ENCODE measurements at regions not wholly inside any gene's neighbourhood (a gene's known extent, or its start where the extent isn't known, plus 50 kb on each side); places are given as distances from the start of the nearest gene placed in this dataset.
"Not testable (repeated sequence)": the region's sequence is repeated elsewhere in the genome, so short reads cannot be mapped to it uniquely, and the experiment has no call there.

DNA sequence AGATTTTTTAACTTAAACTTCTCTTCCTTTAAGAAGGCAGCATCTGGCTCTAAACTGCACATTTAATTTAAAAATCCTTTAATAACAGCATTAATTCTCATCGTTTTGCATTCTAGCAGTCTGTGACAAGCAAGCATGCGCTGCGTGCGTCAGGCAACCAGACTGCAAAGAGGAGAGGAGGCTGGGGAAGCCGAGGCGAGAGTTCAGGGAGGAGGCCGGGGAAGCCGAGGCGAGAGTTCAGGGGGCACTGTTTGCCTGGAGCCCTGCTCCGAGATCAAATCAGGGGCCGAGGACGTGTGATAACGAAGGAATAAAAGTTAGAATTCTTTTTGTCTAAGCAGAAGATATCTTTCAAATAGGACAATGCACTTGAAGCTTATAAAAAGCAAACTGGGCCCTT lies 435.7 kb downstream of the EFNB2 start:
- DNase-seq (ENCODE audit: low spot score in 2 of 2) (no peak), ATAC-seq (no peak)
- Mint-ChIP-seq H3K9me3 (peaks cover 0 to 9% of the 10 kb centered on the region in 2 donors), H3K36me3 (no peaks in the 10 kb centered on the region), H3K27ac (no peak overlapping the region)

DNA sequence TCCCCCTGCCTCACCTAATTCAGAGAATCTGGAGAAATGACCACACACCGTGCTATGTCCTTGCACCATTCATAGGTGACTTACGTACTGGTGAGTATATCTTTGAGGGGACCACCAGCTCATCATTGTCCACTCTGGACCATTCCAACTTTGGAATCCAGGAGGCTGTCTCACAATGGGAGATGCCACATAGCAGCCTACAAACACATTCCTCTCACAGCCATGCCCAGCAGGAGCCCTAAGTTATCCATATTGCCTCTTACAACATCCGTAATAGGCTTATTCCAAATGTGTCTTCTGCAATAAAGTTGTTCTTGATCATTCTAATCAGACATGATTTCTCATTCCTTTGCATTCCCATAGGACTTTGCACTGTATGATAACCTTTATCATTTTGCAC lies 436.7 kb downstream of the EFNB2 start:
- Mint-ChIP-seq H3K27ac (no peak overlapping the region), H3K9me3 (peaks cover 0 to 5% of the 10 kb centered on the region in 2 donors), H3K36me3 (no peaks in the 10 kb centered on the region)
- ATAC-seq: no peak
- DNase-seq (ENCODE audit: low spot score in 2 of 2): no peak

DNA sequence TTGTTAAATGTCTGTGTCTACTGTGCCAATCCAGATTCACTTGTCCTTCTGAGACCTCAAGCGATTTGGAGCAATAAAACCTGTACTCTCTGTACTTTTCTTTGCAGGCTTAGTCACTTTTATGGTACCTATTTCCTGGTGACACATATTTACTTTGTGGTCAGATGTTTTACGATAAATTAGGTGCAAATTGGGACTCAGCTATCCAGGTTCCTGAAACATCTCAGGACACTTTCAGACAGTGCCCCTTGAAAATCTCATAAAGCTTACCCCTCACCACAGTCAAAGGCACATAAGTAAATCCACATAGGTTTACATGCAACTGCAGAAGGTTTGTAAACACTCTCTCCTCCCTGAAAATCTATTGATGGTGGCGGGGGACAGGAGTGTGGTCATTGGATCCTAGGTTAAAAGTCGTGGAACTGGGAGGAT lies 438.8 kb downstream of the EFNB2 start:
- DNase-seq (ENCODE audit: low spot score in 2 of 2) (no peak), ATAC-seq (no peak)
- Mint-ChIP-seq H3K9me3 (peaks cover 0 to 4% of the 10 kb centered on the region in 2 donors), H3K27ac (no peak overlapping the region), H3K36me3 (no peaks in the 10 kb centered on the region)

DNA sequence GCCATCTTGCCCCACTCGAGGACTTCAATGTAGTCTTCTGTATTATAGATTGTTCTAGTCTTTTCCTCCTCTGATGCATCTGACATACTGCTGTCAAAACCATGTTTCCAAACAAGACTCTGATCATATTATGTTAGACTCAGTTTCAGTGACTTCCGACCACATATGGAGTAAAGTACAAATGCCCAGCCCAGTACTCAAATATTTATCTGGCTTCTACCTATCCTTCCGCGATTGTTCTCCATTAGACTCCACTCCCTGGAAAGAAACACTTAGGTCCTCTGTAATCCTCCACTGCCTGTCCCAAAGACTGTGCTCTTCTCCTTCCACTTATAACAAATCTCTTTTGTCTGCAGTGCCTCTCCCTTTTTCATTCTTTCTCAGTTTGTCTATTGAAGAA lies 439.5 kb downstream of the EFNB2 start:
- no peaks in the 10 kb centered on the region for H3K36me3 Mint-ChIP-seq

DNA sequence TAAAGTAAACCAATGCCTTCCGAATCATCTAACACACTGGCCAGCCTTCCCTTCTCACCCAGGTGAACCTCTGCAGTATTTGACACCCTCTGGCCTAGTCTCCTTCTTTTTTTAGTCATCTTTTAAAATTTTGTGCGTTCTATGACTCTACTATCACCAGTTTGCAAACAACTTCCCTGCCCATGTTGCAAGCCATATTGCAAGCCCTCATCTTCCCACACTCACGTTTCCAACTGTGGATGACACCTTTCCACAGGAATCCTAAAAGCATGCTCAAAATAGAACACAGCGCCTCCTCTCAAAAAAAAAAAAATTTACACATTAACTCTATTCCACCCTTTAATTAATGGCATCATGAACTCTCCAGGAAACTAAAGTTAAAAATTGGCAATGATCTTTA lies 440.1 kb downstream of the EFNB2 start:
- Mint-ChIP-seq H3K27ac (no peak overlapping the region), H3K36me3 (no peaks in the 10 kb centered on the region), H3K9me3 (peaks cover 0 to 4% of the 10 kb centered on the region in 2 donors)
- ATAC-seq: no peak
- DNase-seq (ENCODE audit: low spot score in 2 of 2): no peak

More for the DNA sequence above, 439.5 kb downstream of the EFNB2 start:
- no peak for DNase-seq (ENCODE audit: low spot score in 2 of 2)
- Mint-ChIP-seq H3K9me3 (peaks cover 0 to 4% of the 10 kb centered on the region in 2 donors), H3K27ac (no peak overlapping the region)
- ATAC-seq: no peak

DNA sequence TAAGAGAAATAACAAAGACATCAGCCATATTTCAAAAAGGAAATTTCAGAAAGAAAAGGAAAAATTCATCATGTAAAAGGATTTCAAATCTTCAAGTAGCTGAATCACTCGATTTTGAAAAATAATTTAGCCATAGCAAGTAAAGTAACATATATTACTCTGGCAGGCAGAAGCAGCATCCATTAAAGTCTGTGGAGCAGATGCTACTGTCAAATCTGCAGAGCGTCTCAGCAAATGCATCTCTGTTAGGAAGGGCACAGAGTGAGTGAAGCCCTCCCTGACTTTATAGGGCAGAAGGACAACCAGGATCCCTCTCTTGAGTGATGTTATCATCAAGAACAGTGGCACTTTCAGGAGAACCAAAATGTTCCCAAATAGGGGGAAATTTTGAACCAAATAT lies 445.5 kb downstream of the EFNB2 start:
- ATAC-seq (no peak), DNase-seq (ENCODE audit: low spot score in 2 of 2) (no peak)
- H3K9me3 Mint-ChIP-seq: no peaks in the 10 kb centered on the region
- H3K27ac Mint-ChIP-seq: no peak overlapping the region
- H3K36me3 Mint-ChIP-seq: no peaks in the 10 kb centered on the region

DNA sequence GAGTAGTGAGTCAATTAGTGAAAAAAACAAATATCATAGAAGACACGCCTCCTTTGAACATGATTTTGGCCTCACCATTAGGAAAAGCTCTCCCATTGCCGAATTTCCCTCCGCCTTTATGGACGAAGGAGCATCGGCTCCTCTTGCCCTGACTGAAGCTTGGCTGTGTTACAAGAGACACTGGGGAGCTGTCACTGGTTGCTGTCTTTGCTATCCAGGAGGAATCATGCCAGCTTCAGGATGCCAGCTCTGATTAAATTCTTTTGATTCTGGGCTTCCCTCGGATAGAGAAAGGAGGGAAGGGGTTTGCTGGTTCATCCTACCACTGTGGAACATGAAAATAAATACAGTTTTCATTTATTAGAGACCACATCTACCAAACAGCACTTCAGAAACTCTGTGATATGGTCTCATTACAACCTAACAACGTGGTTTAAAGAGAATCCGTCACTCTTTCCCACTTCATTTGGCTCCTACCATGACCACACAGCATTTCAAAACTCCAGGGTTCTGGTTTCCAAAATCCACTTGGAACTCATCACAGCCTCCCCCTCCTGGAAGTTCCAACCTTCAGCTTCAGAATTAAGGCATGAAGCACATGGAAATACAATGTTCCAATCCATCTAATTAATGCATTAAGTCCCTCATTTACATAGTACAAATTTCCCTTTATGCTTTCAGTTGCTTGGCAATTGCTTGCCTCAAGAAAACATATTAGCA lies 446.0 kb downstream of the EFNB2 start:
- Mint-ChIP-seq H3K27ac (no peak overlapping the region), H3K36me3 (no peaks in the 10 kb centered on the region), H3K9me3 (no peaks in the 10 kb centered on the region)
- ATAC-seq (no peak), DNase-seq (ENCODE audit: low spot score in 2 of 2) (no peak)

DNA sequence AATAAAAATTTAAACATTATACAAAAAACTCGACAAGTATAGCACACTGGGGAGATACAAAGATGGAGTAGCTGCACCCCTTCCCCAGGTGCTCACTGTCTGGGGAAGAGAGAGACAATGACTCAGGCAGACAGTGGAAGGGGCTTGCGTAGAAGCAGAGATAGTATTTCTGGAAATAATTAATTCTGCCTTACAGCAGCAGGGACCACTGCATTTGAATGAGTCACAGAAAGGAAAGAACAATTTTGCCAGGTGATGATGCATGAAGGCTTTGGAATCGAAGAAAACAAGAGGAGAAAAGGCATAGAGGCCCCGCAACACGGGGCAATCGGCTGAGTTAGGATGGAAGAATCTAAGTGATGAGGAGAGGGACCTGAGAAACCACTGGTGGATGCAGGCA lies 447.4 kb downstream of the EFNB2 start:
- Mint-ChIP-seq H3K9me3 (no peaks in the 10 kb centered on the region), H3K36me3 (no peaks in the 10 kb centered on the region), H3K27ac (no peak overlapping the region)
- no peak for ATAC-seq
- DNase-seq (ENCODE audit: low spot score in 2 of 2): no peak

DNA sequence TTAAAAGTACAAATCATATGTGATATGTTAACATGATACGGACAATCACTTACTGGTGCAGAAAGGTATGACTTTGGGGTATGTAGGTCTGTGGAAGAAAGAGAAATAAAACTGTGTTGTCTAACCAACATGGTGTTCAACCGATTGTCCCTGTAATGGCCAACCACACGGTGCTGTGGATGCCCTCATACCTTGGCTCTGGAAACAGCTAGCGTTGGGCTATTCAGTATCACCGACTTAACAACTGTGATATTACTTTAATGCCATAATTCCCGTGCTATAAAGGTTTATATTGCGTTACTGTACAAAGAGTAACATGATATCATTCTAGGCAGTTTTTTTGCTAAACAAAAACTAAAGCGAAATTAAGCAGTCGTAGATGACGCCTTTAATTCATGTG lies 448.3 kb downstream of the EFNB2 start:
- no peak for ATAC-seq
- no peak for DNase-seq (ENCODE audit: low spot score in 2 of 2)
- H3K27ac Mint-ChIP-seq: no peak overlapping the region
- H3K9me3 Mint-ChIP-seq: no peaks in the 10 kb centered on the region
- H3K36me3 Mint-ChIP-seq: no peaks in the 10 kb centered on the region

DNA sequence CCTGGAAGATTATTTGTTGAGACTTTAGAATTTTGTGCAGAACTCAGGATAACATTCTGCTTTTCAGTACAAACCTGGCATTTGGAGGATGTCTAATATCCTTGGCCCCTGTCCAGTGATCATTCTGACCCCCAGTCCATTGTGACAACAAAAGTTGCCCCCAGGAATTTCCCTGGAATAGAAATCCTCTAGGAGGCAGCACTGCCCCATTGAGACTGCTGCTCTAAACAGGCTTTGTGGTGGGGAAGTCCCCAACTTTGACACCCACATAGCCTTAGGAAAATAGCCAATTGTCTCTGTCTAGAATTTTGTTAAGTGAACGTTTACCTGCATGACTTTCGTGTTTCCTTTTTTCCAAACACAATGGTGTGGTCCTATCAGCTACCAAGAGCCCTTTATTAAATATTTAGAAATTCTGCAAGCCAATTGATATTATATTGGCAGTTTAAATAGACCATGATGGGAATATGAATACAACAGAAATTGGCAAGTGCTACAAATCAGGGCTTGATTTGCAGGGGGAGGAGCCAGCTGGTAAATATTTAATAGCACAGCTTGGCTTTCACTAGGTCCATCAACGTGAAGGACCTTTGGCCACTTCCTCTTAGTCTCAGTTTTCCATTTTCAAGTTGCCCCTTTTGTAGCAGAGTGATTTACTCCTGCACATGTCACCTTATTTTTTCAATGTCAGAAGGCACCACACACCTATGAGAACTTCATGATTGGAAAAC lies 451.7 kb downstream of the EFNB2 start:
- Mint-ChIP-seq H3K9me3 (no peaks in the 10 kb centered on the region), H3K27ac (no peak overlapping the region), H3K36me3 (peaks cover 0 to 7% of the 10 kb centered on the region in 2 donors)
- peak in 1 of 2 donors; percentile 48 for ATAC-seq
- no peak for DNase-seq (ENCODE audit: low spot score in 2 of 2)

DNA sequence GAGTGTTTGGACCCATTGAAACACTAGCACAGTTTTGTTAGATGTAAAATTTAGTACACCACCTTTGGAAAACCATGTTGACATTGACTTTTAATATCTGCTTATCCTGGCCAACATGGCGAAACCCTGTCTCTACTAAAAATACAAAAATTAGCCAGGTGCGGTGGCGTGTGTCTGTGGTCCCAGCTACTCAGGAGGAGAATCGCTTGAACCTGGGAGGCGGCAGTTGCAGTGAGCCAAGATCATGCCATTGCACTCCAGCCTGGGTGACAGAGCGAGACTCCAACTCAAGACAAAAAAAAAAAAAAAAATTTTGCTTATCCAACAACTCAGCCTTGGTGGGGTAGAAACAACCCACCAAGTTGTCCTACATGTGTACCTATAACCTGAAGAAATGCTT lies 454.2 kb downstream of the EFNB2 start:
- ATAC-seq; DNase-seq (ENCODE audit: low spot score in 2 of 2); H3K27ac Mint-ChIP-seq; H3K36me3 Mint-ChIP-seq; H3K9me3 Mint-ChIP-seq: not testable (repeated sequence)

DNA sequence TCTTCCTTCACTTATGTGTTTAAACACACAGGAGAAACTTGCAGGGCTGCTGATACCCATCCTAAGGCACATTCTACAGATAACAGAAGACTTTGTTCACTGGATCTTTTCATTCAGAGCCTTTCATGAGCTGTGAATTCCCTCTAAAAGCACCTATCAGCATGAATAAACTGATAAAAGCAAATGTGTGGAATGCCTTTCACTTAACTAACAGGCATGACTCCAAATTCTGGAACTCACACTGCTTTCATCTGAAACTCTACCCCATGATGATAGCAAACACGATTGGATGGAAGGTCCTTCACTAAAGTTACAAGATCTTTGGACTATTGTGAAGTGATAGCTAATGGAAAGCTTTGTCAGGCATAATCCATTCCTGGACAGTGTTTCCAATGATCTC lies 457.3 kb downstream of the EFNB2 start:
- Mint-ChIP-seq H3K27ac (no peak overlapping the region), H3K9me3 (peaks cover 0 to 3% of the 10 kb centered on the region in 2 donors), H3K36me3 (peaks cover 0 to 7% of the 10 kb centered on the region in 2 donors)
- no peak for DNase-seq (ENCODE audit: low spot score in 2 of 2)
- no peak for ATAC-seq

DNA sequence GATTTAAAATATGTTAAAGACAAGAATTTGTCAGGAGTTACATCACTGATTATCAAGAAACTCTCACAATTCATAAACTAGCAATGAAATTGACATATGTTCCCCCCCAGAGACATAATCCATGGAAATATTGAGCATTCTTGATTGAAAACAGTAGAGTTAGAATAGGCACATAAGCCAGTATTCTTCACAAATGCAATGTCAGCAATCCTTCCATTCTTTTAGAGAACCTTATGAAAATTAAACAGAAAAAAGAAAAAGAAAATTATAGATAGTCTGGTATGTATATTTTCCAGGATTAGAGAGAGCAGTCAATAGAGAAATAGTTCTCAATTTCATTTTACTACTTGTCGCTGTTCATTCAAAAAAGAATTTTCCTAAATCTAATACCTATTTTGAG lies 458.4 kb downstream of the EFNB2 start:
- no peak for ATAC-seq
- Mint-ChIP-seq H3K9me3 (peaks cover 0 to 3% of the 10 kb centered on the region in 2 donors), H3K36me3 (peaks cover 0 to 7% of the 10 kb centered on the region in 2 donors)

DNA sequence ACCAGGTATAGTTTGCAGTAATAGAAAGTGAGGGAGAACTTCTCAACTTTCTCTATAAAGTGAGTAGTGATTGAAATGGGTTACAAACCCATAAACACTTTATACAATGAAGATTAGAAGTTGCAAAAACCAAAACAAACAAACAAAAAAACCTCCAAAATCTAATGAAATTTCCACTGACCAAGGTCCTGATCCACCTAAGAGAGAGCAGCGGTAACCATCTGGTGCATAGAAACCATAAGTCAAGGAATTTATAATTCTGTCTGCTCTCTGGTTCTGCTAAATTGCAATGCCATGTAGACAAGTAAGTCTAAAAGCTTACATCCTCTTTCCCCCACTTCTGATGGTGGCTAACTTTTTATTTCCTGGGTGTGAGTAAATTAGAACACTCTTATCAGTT lies 463.4 kb downstream of the EFNB2 start:
- no peak for ATAC-seq
- peaks cover 0 to 3% of the 10 kb centered on the region in 2 donors for H3K9me3 Mint-ChIP-seq
- no peak overlapping the region for H3K27ac Mint-ChIP-seq
- DNase-seq (ENCODE audit: low spot score in 2 of 2): no peak
- H3K36me3 Mint-ChIP-seq: no peaks in the 10 kb centered on the region

More for the DNA sequence above, 458.4 kb downstream of the EFNB2 start:
- no peak overlapping the region for H3K27ac Mint-ChIP-seq
- DNase-seq (ENCODE audit: low spot score in 2 of 2): no peak

DNA sequence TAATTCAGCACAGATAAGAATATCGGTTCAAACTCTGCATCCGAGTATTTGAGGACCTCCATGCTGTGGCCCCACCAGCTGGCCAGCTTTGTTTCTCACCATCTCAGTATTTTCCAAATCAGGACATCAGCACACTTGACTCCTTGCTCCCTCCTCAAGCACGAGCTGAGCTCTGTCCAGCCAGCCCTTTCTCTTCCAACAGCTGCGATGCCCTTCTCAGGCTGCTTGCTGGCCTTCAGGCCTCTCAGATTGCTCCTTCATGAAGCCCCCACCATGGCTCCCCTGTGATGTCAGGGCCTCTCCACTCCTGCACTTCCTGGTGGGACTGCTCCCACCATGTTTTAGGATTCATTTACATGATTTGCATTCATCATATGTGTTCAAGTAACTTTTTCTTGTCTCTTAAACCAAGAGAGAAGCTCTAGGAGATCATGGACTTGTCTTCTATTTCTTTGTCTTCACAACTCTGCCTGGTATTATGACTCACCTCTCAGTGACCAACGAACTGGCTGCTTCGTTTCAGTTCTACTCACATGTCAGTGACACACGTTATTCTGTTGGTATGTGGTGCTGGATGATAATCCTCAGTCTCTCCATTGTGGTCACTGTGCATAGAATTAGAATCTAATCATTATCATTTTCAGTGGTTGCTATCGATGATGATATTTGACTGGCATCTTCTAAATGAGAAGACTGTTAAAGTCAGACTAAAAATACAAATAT lies 471.7 kb downstream of the EFNB2 start:
- Mint-ChIP-seq H3K36me3 (no peaks in the 10 kb centered on the region), H3K9me3 (peaks cover 0 to 7% of the 10 kb centered on the region in 2 donors), H3K27ac (no peak overlapping the region)
- no peak for ATAC-seq
- DNase-seq (ENCODE audit: low spot score in 2 of 2): no peak

DNA sequence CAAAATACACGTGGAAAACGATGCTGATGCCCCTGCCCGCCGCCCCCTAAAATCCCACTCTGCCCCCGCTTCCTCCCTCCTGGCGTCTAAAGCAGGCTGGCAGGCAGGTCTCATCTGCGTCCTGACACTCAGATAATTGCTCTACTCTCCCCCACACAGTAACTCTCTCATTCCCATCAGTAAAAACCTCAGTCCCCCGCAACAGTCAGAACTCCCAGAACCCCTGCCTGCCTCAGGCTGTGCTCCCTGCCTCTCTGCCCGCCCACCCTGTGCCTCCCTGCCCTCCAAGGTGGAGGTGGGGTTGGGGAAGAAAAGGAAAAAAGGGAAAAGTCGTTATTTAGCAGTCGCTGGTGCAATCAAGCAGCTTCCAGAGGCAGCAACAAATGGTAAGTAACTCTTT lies 473.7 kb downstream of the EFNB2 start:
- DNase-seq (ENCODE audit: low spot score in 2 of 2): no peak
- no peak for ATAC-seq
- H3K36me3 Mint-ChIP-seq: no peaks in the 10 kb centered on the region
- H3K9me3 Mint-ChIP-seq: peaks cover 0 to 7% of the 10 kb centered on the region in 2 donors
- no peak overlapping the region for H3K27ac Mint-ChIP-seq

DNA sequence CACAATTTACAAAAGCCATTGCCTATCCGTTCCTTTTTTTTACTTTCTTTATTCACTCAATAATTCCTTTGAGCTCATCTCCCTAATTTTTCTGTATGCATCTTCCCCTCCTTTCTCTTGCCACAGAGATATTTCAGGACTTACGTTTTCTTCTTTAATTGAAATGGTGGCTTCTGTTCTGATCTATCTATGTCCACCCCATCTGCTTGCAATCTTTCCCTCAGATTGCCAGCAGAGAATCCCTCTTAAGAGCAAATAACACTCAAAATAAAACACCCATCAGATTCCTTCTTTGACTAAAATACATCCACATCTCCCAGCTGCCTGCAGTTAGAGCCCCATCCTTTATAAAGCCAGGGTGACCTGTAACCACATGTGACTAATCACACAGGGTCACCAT lies 478.6 kb downstream of the EFNB2 start:
- H3K27ac Mint-ChIP-seq: no peak overlapping the region
- no peak for ATAC-seq
- no peak for DNase-seq (ENCODE audit: low spot score in 2 of 2)

More for the DNA sequence above, 478.6 kb downstream of the EFNB2 start:
- Mint-ChIP-seq H3K36me3 (peaks cover 0 to 4% of the 10 kb centered on the region in 2 donors), H3K9me3 (no peaks in the 10 kb centered on the region)

Measured in activated naive CD4-positive, alpha-beta T cell treated with anti-CD3 and anti-CD28 coated beads, Interleukin-2, amount 50 U/mL, for 72 hours (primary cell).